ENCODE measurements at regions not wholly inside any gene's neighbourhood (a gene's known extent, or its start where the extent isn't known, plus 50 kb on each side); places are given as distances from the start of the nearest gene placed in this dataset.

DNA sequence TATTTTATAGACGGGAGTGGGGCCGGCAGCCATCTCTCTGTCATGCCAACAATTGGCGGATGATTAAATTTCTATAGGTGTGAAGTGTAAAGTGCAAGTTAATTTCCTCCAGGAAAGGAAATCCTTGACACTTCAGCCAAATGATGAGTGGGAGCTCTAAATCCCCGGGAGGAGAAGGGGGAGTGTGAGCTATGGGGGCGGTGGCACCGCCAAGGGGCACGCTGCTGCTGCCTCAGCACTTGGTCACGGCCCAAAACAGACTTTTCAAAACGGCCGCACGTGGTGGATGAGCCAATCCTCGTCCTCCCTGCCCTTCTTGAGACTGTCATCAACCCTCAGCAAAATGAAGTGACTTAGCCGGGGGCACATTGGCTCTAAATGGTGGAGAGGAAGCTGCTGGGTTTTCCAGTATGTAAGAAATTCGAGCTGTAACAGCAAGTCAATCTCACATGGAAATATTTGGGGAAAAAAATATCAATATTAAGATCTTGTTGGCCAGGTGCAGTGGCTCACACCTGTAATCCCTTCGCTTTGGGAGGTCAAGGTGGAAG is 200.8 kb downstream of the TFCP2L1 start:
- Histone ChIP-seq H3K36me3 (ENCODE audit: insufficient read depth, low read length) (no peaks in the 10 kb centered on the region), H3K79me2 (ENCODE audit: insufficient read depth, low read length) (no peaks in the 10 kb centered on the region)

DNA sequence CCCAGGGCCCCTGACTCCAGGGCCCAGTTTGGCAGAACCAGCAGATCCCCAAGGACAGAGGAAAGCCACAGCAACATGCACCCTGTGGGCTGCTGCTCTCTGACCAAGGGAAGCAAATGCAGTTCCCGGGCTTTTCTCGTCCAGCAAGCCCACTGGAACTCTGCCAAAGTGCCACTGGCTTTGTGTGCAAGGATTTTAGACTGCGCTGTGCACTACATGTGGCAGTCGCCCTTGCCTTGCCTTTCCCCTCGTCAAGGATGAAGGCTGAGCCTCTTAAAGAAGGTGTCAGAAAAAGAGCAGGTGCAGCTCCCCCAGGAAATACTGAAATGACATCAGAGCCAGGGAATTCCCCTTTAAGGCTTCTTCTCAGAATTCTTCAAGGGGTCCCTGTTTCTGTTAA is 199.2 kb downstream of the TFCP2L1 start:
- Histone ChIP-seq H3K27ac (ENCODE audit: low read depth, low read length) (no peak overlapping the region), H3K36me3 (ENCODE audit: insufficient read depth, low read length) (no peaks in the 10 kb centered on the region), H3K27me3 (ENCODE audit: insufficient read depth, low read length) (peaks cover 45% of the 10 kb centered on the region), H3K4me2 (ENCODE audit: insufficient read depth, low read length) (no peak overlapping the region), H2AFZ (ENCODE audit: low read length) (no peak overlapping the region), H3K9me3 (ENCODE audit: low read depth, low read length) (no peaks in the 10 kb centered on the region), H3K4me3 (ENCODE audit: insufficient read depth, low read length) (no peak overlapping the region), H3K79me2 (ENCODE audit: insufficient read depth, low read length) (no peaks in the 10 kb centered on the region), H4K20me1 (ENCODE audit: insufficient read depth, low read length) (no peaks in the 10 kb centered on the region), H3K4me1 (ENCODE audit: insufficient read depth, low read length) (no peaks in the 10 kb centered on the region)
- TF ChIP-seq, protein P1, sequence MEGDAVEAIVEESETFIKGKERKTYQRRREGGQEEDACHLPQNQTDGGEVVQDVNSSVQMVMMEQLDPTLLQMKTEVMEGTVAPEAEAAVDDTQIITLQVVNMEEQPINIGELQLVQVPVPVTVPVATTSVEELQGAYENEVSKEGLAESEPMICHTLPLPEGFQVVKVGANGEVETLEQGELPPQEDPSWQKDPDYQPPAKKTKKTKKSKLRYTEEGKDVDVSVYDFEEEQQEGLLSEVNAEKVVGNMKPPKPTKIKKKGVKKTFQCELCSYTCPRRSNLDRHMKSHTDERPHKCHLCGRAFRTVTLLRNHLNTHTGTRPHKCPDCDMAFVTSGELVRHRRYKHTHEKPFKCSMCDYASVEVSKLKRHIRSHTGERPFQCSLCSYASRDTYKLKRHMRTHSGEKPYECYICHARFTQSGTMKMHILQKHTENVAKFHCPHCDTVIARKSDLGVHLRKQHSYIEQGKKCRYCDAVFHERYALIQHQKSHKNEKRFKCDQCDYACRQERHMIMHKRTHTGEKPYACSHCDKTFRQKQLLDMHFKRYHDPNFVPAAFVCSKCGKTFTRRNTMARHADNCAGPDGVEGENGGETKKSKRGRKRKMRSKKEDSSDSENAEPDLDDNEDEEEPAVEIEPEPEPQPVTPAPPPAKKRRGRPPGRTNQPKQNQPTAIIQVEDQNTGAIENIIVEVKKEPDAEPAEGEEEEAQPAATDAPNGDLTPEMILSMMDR (IDR thresholded peaks at IDR 0.05; ENCODE audit: extremely low read depth, low read depth, low read length), result no peak
- no peak for DNase-seq (ENCODE audit: insufficient read length, low spot score, missing footprints)

More for the DNA sequence above, 200.8 kb downstream of the TFCP2L1 start:
- peaks cover 33% of the 10 kb centered on the region for H3K27me3 ChIP-seq (ENCODE audit: insufficient read depth, low read length)
- TF ChIP-seq, protein P1 (IDR thresholded peaks at IDR 0.05; ENCODE audit: extremely low read depth, low read depth, low read length), result no peak
- no peak overlapping the region for H3K4me3 ChIP-seq (ENCODE audit: insufficient read depth, low read length)
- H3K4me1 ChIP-seq (ENCODE audit: insufficient read depth, low read length), result no peaks in the 10 kb centered on the region
- H4K20me1 ChIP-seq (ENCODE audit: insufficient read depth, low read length), result no peaks in the 10 kb centered on the region
- H3K4me2 ChIP-seq (ENCODE audit: insufficient read depth, low read length), result no peak overlapping the region
- H2AFZ ChIP-seq (ENCODE audit: low read length), result no peak overlapping the region
- no peak overlapping the region for H3K27ac ChIP-seq (ENCODE audit: low read depth, low read length)
- no peaks in the 10 kb centered on the region for H3K9me3 ChIP-seq (ENCODE audit: low read depth, low read length)
- no peak for DNase-seq (ENCODE audit: insufficient read length, low spot score, missing footprints)

GRCh38 chr2:121086450-121086849 is 198.6 kb downstream of the TFCP2L1 start:
- TF ChIP-seq, protein P1 (IDR thresholded peaks at IDR 0.05; ENCODE audit: extremely low read depth, low read depth, low read length), result no peak
- H3K4me1 ChIP-seq (ENCODE audit: insufficient read depth, low read length), result no peaks in the 10 kb centered on the region
- DNase-seq (ENCODE audit: insufficient read length, low spot score, missing footprints), result no peak
- H3K4me2 ChIP-seq (ENCODE audit: insufficient read depth, low read length), result no peak overlapping the region
- H3K4me3 ChIP-seq (ENCODE audit: insufficient read depth, low read length), result no peak overlapping the region
- no peaks in the 10 kb centered on the region for H4K20me1 ChIP-seq (ENCODE audit: insufficient read depth, low read length)
- no peak overlapping the region for H3K27ac ChIP-seq (ENCODE audit: low read depth, low read length)
- H3K79me2 ChIP-seq (ENCODE audit: insufficient read depth, low read length), result no peaks in the 10 kb centered on the region
- no peak overlapping the region for H2AFZ ChIP-seq (ENCODE audit: low read length)
- H3K36me3 ChIP-seq (ENCODE audit: insufficient read depth, low read length), result no peaks in the 10 kb centered on the region
- peaks cover 41% of the 10 kb centered on the region for H3K27me3 ChIP-seq (ENCODE audit: insufficient read depth, low read length)
- no peaks in the 10 kb centered on the region for H3K9me3 ChIP-seq (ENCODE audit: low read depth, low read length)

DNA sequence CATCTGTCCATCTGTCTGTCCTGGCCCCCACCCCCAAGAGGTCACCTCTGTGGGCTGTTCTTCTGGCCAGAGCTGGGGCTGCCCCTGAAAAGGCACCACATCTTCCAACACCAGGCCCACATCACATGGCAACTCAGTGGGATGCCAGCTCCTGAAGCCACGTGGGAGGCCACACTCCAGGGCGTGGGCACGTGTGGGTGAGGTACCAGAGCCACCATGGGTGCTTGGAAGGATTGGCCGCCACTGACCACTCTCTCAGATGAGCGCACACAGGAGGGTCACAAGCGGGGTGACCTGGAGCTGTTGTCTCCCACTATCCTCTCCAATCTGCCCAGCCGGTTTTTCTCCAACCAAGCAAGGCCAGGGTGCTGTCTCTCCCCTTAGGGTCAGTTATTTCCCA is 197.9 kb downstream of the TFCP2L1 start:
- H3K9me3 ChIP-seq (ENCODE audit: low read depth, low read length), result no peaks in the 10 kb centered on the region
- TF ChIP-seq, protein P1 (IDR thresholded peaks at IDR 0.05; ENCODE audit: extremely low read depth, low read depth, low read length), result no peak
- H3K36me3 ChIP-seq (ENCODE audit: insufficient read depth, low read length), result no peaks in the 10 kb centered on the region
- H3K4me2 ChIP-seq (ENCODE audit: insufficient read depth, low read length), result no peak overlapping the region
- no peak overlapping the region for H2AFZ ChIP-seq (ENCODE audit: low read length)
- DNase-seq (ENCODE audit: insufficient read length, low spot score, missing footprints), result no peak
- H3K27me3 ChIP-seq (ENCODE audit: insufficient read depth, low read length), result peaks cover 37% of the 10 kb centered on the region
- no peaks in the 10 kb centered on the region for H3K79me2 ChIP-seq (ENCODE audit: insufficient read depth, low read length)
- no peaks in the 10 kb centered on the region for H3K4me1 ChIP-seq (ENCODE audit: insufficient read depth, low read length)
- no peak overlapping the region for H3K4me3 ChIP-seq (ENCODE audit: insufficient read depth, low read length)
- H3K27ac ChIP-seq (ENCODE audit: low read depth, low read length), result no peak overlapping the region
- no peaks in the 10 kb centered on the region for H4K20me1 ChIP-seq (ENCODE audit: insufficient read depth, low read length)

Measured in osteoblast (primary cell).